ENCODE measurements at regions not wholly inside any gene's neighbourhood (a gene's known extent, or its start where the extent isn't known, plus 50 kb on each side); places are given as distances from the start of the nearest gene placed in this dataset.
"Not testable (repeated sequence)": the region's sequence is repeated elsewhere in the genome, so short reads cannot be mapped to it uniquely, and the experiment has no call there.

DNA sequence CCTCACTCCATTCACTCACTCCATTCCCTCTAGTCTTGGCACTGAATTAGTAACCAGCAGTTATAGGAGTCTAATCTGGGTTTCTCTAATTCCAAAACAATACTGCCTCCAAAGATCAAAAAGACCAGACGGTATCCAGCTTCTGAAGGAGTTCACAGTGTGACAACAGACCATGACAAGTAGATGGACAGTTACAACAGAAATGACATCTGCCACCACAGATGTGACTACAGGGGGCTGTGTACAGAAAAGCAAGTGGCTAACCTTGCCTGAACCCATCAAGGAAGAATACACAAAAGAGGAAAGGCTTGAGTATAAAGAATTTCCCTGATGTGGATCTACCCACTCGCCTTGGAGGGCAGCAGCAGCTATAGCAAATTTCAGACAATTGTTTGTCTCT, 112.4 kb downstream of the ACTL7B start (continued):
- TF ChIP-seq, protein P1, sequence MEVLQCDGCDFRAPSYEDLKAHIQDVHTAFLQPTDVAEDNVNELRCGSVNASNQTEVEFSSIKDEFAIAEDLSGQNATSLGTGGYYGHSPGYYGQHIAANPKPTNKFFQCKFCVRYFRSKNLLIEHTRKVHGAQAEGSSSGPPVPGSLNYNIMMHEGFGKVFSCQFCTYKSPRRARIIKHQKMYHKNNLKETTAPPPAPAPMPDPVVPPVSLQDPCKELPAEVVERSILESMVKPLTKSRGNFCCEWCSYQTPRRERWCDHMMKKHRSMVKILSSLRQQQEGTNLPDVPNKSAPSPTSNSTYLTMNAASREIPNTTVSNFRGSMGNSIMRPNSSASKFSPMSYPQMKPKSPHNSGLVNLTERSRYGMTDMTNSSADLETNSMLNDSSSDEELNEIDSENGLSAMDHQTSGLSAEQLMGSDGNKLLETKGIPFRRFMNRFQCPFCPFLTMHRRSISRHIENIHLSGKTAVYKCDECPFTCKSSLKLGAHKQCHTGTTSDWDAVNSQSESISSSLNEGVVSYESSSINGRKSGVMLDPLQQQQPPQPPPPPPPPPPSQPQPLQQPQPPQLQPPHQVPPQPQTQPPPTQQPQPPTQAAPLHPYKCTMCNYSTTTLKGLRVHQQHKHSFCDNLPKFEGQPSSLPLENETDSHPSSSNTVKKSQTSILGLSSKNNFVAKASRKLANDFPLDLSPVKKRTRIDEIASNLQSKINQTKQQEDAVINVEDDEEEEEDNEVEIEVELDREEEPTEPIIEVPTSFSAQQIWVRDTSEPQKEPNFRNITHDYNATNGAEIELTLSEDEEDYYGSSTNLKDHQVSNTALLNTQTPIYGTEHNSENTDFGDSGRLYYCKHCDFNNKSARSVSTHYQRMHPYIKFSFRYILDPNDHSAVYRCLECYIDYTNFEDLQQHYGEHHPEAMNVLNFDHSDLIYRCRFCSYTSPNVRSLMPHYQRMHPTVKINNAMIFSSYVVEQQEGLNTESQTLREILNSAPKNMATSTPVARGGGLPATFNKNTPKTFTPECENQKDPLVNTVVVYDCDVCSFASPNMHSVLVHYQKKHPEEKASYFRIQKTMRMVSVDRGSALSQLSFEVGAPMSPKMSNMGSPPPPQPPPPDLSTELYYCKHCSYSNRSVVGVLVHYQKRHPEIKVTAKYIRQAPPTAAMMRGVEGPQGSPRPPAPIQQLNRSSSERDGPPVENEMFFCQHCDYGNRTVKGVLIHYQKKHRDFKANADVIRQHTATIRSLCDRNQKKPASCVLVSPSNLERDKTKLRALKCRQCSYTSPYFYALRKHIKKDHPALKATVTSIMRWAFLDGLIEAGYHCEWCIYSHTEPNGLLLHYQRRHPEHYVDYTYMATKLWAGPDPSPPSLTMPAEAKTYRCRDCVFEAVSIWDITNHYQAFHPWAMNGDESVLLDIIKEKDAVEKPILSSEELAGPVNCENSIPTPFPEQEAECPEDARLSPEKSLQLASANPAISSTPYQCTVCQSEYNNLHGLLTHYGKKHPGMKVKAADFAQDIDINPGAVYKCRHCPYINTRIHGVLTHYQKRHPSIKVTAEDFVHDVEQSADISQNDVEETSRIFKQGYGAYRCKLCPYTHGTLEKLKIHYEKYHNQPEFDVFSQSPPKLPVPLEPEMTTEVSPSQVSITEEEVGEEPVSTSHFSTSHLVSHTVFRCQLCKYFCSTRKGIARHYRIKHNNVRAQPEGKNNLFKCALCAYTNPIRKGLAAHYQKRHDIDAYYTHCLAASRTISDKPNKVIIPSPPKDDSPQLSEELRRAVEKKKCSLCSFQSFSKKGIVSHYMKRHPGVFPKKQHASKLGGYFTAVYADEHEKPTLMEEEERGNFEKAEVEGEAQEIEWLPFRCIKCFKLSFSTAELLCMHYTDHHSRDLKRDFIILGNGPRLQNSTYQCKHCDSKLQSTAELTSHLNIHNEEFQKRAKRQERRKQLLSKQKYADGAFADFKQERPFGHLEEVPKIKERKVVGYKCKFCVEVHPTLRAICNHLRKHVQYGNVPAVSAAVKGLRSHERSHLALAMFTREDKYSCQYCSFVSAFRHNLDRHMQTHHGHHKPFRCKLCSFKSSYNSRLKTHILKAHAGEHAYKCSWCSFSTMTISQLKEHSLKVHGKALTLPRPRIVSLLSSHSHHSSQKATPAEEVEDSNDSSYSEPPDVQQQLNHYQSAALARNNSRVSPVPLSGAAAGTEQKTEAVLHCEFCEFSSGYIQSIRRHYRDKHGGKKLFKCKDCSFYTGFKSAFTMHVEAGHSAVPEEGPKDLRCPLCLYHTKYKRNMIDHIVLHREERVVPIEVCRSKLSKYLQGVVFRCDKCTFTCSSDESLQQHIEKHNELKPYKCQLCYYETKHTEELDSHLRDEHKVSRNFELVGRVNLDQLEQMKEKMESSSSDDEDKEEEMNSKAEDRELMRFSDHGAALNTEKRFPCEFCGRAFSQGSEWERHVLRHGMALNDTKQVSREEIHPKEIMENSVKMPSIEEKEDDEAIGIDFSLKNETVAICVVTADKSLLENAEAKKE (CRISPR knock-in tag; IDR thresholded peaks at IDR 0.05) = no peak

DNA sequence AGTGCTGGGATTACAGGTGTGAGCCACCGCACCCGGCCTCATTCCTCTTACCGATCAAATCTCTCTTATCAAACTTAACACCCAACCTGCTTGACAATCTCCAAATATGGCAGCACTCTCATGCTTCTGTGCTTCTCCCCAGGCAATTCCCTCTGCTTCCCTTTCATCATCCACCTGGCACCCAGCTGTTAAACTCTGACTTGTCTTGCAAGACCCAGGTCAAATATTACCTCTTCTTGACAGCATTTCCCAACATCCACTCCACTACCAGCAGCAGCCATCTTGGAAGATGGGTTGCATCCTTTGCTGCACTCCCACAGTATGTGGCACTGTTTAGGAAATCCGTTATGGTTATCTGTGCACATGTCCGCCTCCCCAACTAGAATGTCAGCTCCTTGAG, 113.6 kb downstream of the ACTL7B start:
- no peaks in the 10 kb centered on the region for H3K36me3 Mint-ChIP-seq (ENCODE audit: low read depth)
- no peaks in the 10 kb centered on the region for H4K20me1 ChIP-seq (replicated peaks; ENCODE audit: insufficient read depth)
- H3K4me3 Mint-ChIP-seq = no peak overlapping the region
- H3K4me1 Mint-ChIP-seq = 0 out of 3 replicates have a peak, but pooled peaks cover 2% of the 10 kb centered on the region
- H3K27ac ChIP-seq (ENCODE audit: low read depth) = no peak overlapping the region
- H3K9me3 Mint-ChIP-seq = no peaks in the 10 kb centered on the region
- DNase-seq (ENCODE audit: low spot score) (no peak), ATAC-seq (no peak)
- no peak overlapping the region for H3K4me3 ChIP-seq
- no peaks in the 10 kb centered on the region for H3K79me2 ChIP-seq (replicated peaks; ENCODE audit: insufficient read depth)
- no peaks in the 10 kb centered on the region for H3K36me3 ChIP-seq (ENCODE audit: insufficient read depth)
- H3K27ac Mint-ChIP-seq = no peak overlapping the region
- TF ChIP-seq NANOG (IDR thresholded peaks at IDR 0.05; ENCODE audit: borderline replicate concordance) (no peak), ZNF114 (CRISPR knock-in tag; IDR thresholded peaks at IDR 0.05) (no peak), POLR2AphosphoS5 (IDR thresholded peaks at IDR 0.05; ENCODE audit: low read depth) (no peak), ZNF331 (CRISPR knock-in tag; IDR thresholded peaks at IDR 0.05; ENCODE audit: low read depth) (no peak)
- TF ChIP-seq, protein P2, sequence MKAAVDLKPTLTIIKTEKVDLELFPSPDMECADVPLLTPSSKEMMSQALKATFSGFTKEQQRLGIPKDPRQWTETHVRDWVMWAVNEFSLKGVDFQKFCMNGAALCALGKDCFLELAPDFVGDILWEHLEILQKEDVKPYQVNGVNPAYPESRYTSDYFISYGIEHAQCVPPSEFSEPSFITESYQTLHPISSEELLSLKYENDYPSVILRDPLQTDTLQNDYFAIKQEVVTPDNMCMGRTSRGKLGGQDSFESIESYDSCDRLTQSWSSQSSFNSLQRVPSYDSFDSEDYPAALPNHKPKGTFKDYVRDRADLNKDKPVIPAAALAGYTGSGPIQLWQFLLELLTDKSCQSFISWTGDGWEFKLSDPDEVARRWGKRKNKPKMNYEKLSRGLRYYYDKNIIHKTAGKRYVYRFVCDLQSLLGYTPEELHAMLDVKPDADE (IDR thresholded peaks at IDR 0.05) = no peak
- TF ChIP-seq, protein P3, sequence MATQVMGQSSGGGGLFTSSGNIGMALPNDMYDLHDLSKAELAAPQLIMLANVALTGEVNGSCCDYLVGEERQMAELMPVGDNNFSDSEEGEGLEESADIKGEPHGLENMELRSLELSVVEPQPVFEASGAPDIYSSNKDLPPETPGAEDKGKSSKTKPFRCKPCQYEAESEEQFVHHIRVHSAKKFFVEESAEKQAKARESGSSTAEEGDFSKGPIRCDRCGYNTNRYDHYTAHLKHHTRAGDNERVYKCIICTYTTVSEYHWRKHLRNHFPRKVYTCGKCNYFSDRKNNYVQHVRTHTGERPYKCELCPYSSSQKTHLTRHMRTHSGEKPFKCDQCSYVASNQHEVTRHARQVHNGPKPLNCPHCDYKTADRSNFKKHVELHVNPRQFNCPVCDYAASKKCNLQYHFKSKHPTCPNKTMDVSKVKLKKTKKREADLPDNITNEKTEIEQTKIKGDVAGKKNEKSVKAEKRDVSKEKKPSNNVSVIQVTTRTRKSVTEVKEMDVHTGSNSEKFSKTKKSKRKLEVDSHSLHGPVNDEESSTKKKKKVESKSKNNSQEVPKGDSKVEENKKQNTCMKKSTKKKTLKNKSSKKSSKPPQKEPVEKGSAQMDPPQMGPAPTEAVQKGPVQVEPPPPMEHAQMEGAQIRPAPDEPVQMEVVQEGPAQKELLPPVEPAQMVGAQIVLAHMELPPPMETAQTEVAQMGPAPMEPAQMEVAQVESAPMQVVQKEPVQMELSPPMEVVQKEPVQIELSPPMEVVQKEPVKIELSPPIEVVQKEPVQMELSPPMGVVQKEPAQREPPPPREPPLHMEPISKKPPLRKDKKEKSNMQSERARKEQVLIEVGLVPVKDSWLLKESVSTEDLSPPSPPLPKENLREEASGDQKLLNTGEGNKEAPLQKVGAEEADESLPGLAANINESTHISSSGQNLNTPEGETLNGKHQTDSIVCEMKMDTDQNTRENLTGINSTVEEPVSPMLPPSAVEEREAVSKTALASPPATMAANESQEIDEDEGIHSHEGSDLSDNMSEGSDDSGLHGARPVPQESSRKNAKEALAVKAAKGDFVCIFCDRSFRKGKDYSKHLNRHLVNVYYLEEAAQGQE (IDR thresholded peaks at IDR 0.05; ENCODE audit: unreplicated experiment) = no peak
- H3K27me3 Mint-ChIP-seq (ENCODE audit: insufficient read depth, low read depth, poor library complexity) = no peaks in the 10 kb centered on the region
- H2AFZ ChIP-seq = no peak overlapping the region
- no peaks in the 10 kb centered on the region for H3K4me1 ChIP-seq (ENCODE audit: insufficient read depth)
- no peaks in the 10 kb centered on the region for H3K27me3 ChIP-seq (ENCODE audit: insufficient read depth)
- H3K4me2 ChIP-seq = no peak overlapping the region
- H3K9me2 ChIP-seq (ENCODE audit: insufficient read depth) = peaks cover 4% of the 10 kb centered on the region
- no peaks in the 10 kb centered on the region for H3F3A ChIP-seq (replicated peaks; ENCODE audit: low read depth)

DNA sequence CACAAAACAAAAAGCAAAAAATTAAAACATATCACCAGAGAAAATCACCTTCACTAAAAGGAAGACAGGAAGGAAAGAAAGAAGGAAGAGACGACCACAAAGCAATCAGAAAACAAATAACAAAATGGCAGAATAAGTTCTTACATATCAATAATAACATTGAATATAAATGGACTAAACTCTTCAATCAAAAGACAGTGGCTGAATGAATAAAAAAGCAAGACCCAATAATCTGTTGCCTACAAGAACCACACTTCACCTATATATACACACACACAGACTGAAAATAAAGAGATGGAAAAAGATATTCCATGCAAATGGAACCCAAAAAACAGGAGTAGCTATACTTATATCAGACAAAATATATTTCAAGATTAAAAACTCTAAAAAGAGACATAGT, 124.5 kb downstream of the ACTL7B start:
- not testable (repeated sequence) for H3K27ac Mint-ChIP-seq; H3K27ac ChIP-seq (ENCODE audit: low read depth); H3K36me3 ChIP-seq (ENCODE audit: insufficient read depth); H3K27me3 ChIP-seq (ENCODE audit: insufficient read depth); H3K4me3 Mint-ChIP-seq; H3K36me3 Mint-ChIP-seq (ENCODE audit: low read depth); H3K27me3 Mint-ChIP-seq (ENCODE audit: insufficient read depth, low read depth, poor library complexity); DNase-seq (ENCODE audit: low spot score); H2AFZ ChIP-seq; H4K20me1 ChIP-seq (replicated peaks; ENCODE audit: insufficient read depth); H3K9me2 ChIP-seq (ENCODE audit: insufficient read depth); H3K4me1 ChIP-seq (ENCODE audit: insufficient read depth); H3F3A ChIP-seq (replicated peaks; ENCODE audit: low read depth); ATAC-seq; H3K79me2 ChIP-seq (replicated peaks; ENCODE audit: insufficient read depth); H3K4me3 ChIP-seq; H3K4me2 ChIP-seq; H3K4me1 Mint-ChIP-seq
- peaks cover 12% of the 10 kb centered on the region; the same call in 2 of the 3 replicates for H3K9me3 Mint-ChIP-seq

All from GM23338 (cell line).